Ovary (tissue), 7 donors: ENCODE measurements at regions not wholly inside any gene's neighbourhood (a gene's known extent, or its start where the extent isn't known, plus 50 kb on each side); places are given as distances from the start of the nearest gene placed in this dataset.
"Not testable (repeated sequence)": the region's sequence is repeated elsewhere in the genome, so short reads cannot be mapped to it uniquely, and the experiment has no call there.

Source experiments
- DNase-seq, 5 donors: peaks; one replicate each; pipeline ENCODE4 v3.0.0-alpha.2; 2019 to 2020
- H3K27ac ChIP-seq, 2 donors: fragments of 200-600 bp; one replicate each; pipeline versions ENCODE4 v1.5.1 to v1.8.0; 2019 to 2022
- H3K27me3 ChIP-seq: fragments of 200-600 bp; one replicate; pipeline ENCODE4 v1.8.0; 2022
- H3K36me3 ChIP-seq: fragments of 200-600 bp; sonication (generic); one replicate; pipeline ENCODE4 v1.5.1; 2019
- H3K4me1 ChIP-seq: one replicate; pipeline ENCODE4 v1.8.1; 2013; ENCODE audit warnings: mild to moderate bottlenecking, moderate library complexity; ENCODE audit not compliant: insufficient read depth
- H3K4me3 ChIP-seq: fragments of 200-600 bp; sonication (generic); one replicate; pipeline ENCODE4 v1.5.1; 2017
- H3K9me3 ChIP-seq, 2 donors: fragments of 200-600 bp in 1 of 2; sonication (generic) in 1 of 2; one replicate each; pipeline versions ENCODE4 v1.5.1 to v1.8.1; 2013 to 2019; ENCODE audit warnings: mild to moderate bottlenecking in 1 of 2, moderate library complexity in 1 of 2
- CTCF ChIP-seq, 3 donors: fragments of 450-650 bp in 2 of 3; fragments of 200-600 bp in 1 of 3; IDR thresholded peaks; one replicate each; pipeline versions ENCODE4 v1.5.1 to v1.8.0; 2016 to 2022; ENCODE audit warnings: antibody characterized with exemption in 3 of 3, mild to moderate bottlenecking in 1 of 3
- EP300 ChIP-seq: sonication (generic); formaldehyde crosslinking; IDR thresholded peaks from one replicate; pipeline ENCODE4 v1.6.1; 2017; ENCODE audit warnings: antibody characterized with exemption
- POLR2A ChIP-seq: fragments of 450-650 bp; IDR thresholded peaks from one replicate; pipeline ENCODE4 v1.6.1; 2017; ENCODE audit warnings: antibody characterized with exemption, mild to moderate bottlenecking, moderate library complexity
- WGBS, 3 donors: extraction: QIAGEN DNeasy Blood & Tissue Kit in 1 of 3; methylation state at CpG; one replicate each; pipeline versions ENCODE4 v1.1.5 to v1.1.7; 2013 to 2017; 5-methylcytosine and 5-hydroxymethylcytosine counted together
- intact Hi-C, 4 donors: fragments of 100-400 bp; cut with DNase I; formaldehyde crosslinking; loops; one replicate each; pipeline versions ENCODE4 v1.11.0 to v1.15.1; 2022 to 2023
- donor health status: DM: no; HTN: no; CAD: no; lungs with moderate emphysema.
- donor health status: DM: no; HTN: no; CAD: no.
- donor health status: Bipolar disorder and iron deficiency.
- donor health status: DM: no; HTN: no; CAD: no.
- donor health status: DM: yes; HTN: yes; CAD: no.

- intact Hi-C loops, result no loop called here
- DNase-seq, result no peak
- no peaks in the 10 kb centered on the region for H3K36me3 ChIP-seq
- H3K9me3 ChIP-seq, result no peaks in the 10 kb centered on the region
- no peaks in the 10 kb centered on the region for H3K4me1 ChIP-seq
- WGBS, 3 donors, result 38 to 46% (median 39%) methylated on average over 1 of the region's 1 CpG
- H3K4me3 ChIP-seq, result no peak overlapping the region
- H3K27me3 ChIP-seq, result no peaks in the 10 kb centered on the region
- TF ChIP-seq EP300 (no peak), POLR2A (no peak), CTCF (IDR thresholded peaks at IDR 0.05) (no peak)
- no peak overlapping the region for H3K27ac ChIP-seq
These were observed 1006.8 kb downstream of the SLC16A7 start for GRCh38 chr12:60602601-60603000.

- DNase-seq, intact Hi-C loops: not testable (repeated sequence)
These were observed 1007.6 kb downstream of the SLC16A7 start for GRCh38 chr12:60603475-60603874.

GRCh38 chr12:60616400-60616799, 1020.6 kb downstream of the SLC16A7 start:
- H3K27ac ChIP-seq, result no peak overlapping the region
- DNase-seq, result no peak
- no peaks in the 10 kb centered on the region for H3K9me3 ChIP-seq
- H3K36me3 ChIP-seq, result no peaks in the 10 kb centered on the region
- H3K27me3 ChIP-seq, result no peaks in the 10 kb centered on the region
- H3K4me1 ChIP-seq, result no peaks in the 10 kb centered on the region
- no peak overlapping the region for H3K4me3 ChIP-seq
- intact Hi-C loops, result no loop called here
- TF ChIP-seq CTCF (IDR thresholded peaks at IDR 0.05), result no peak

More at GRCh38 chr12:60603475-60603874, 1007.6 kb downstream of the SLC16A7 start:
- WGBS, 3 donors, result 68 to 70% (median 69%) methylated on average over 5 of the region's 5 CpGs
- H3K4me1 ChIP-seq, H3K9me3 ChIP-seq, H3K27me3 ChIP-seq, H3K36me3 ChIP-seq, H3K27ac ChIP-seq, H3K4me3 ChIP-seq: not testable (repeated sequence)

GRCh38 chr12:60630796-60631195, 1035.0 kb downstream of the SLC16A7 start:
- TF ChIP-seq EP300 (no peak), CTCF (IDR thresholded peaks at IDR 0.05) (no peak), POLR2A (no peak)
- WGBS, 3 donors, result 75 to 81% (median 78%) methylated on average over 1 of the region's 1 CpG
- H3K27ac ChIP-seq, result no peak overlapping the region
- H3K9me3 ChIP-seq, result no peaks in the 10 kb centered on the region
- no peak overlapping the region for H3K4me3 ChIP-seq
- no peak for DNase-seq
- intact Hi-C loops, result no loop called here
- H3K27me3 ChIP-seq, result no peaks in the 10 kb centered on the region
- no peaks in the 10 kb centered on the region for H3K4me1 ChIP-seq
- no peaks in the 10 kb centered on the region for H3K36me3 ChIP-seq

- Histone ChIP-seq H3K27ac (no peak overlapping the region), H3K9me3 (no peaks in the 10 kb centered on the region), H3K4me3 (no peak overlapping the region), H3K36me3 (no peaks in the 10 kb centered on the region), H3K27me3 (no peaks in the 10 kb centered on the region), H3K4me1 (no peaks in the 10 kb centered on the region)
- DNase-seq, result no peak
- WGBS, 3 donors, result 50 to 60% (median 50%) methylated on average over 1 of the region's 1 CpG
- TF ChIP-seq CTCF (IDR thresholded peaks at IDR 0.05) (no peak), EP300 (no peak), POLR2A (no peak)
- intact Hi-C loops, result no loop called here
These were observed 1048.2 kb downstream of the SLC16A7 start for GRCh38 chr12:60644076-60644475.
